Suprapubic skin (tissue), 4 donors: ENCODE measurements at regions not wholly inside any gene's neighbourhood (a gene's known extent, or its start where the extent isn't known, plus 50 kb on each side); places are given as distances from the start of the nearest gene placed in this dataset.

ENCODE experiments used
- CTCF ChIP-seq, 2 donors: fragments of 200-600 bp in 1 of 2; fragments of 450-650 bp in 1 of 2; sonication (generic) in 1 of 2; IDR thresholded peaks; one replicate each; pipeline ENCODE4 v1.5.1; 2016 to 2019; ENCODE audit warnings: antibody characterized with exemption in 2 of 2, mild to moderate bottlenecking in 1 of 2, moderate library complexity in 1 of 2
- EP300 ChIP-seq: sonication (generic); formaldehyde crosslinking; IDR thresholded peaks from one replicate; pipeline ENCODE4 v1.6.1; 2017; ENCODE audit warnings: antibody characterized with exemption
- POLR2A ChIP-seq, 2 donors: fragments of 450-650 bp; IDR thresholded peaks; one replicate each; pipeline ENCODE4 v1.6.1; 2017; ENCODE audit warnings: antibody characterized with exemption in 2 of 2, mild to moderate bottlenecking in 2 of 2, moderate library complexity in 2 of 2
- POLR2AphosphoS5 ChIP-seq, 3 donors: sonication (generic); formaldehyde crosslinking; IDR thresholded peaks; one replicate each; pipeline ENCODE4 v1.6.1; 2017; ENCODE audit warnings: antibody characterized with exemption in 3 of 3

- TF ChIP-seq POLR2A (IDR thresholded peaks at IDR 0.05) (no peak), CTCF (IDR thresholded peaks at IDR 0.05) (no peak), POLR2AphosphoS5 (IDR thresholded peaks at IDR 0.05) (no peak), EP300 (no peak)
These were observed 157.2 kb downstream of the TGFB2 start for GRCh38 chr1:218502383-218502782.
